SK-N-MC (cell line): ENCODE measurements at regions not wholly inside any gene's neighbourhood (a gene's known extent, or its start where the extent isn't known, plus 50 kb on each side); places are given as distances from the start of the nearest gene placed in this dataset.

Experiments
- EZH2 ChIP-seq: fragments of 200-600 bp; sonication (generic); IDR thresholded peaks from one replicate; pipeline ENCODE4 v1.6.1; 2017; ENCODE audit warnings: antibody characterized with exemption
- FOXP2 ChIP-seq: optimal IDR thresholded peaks from 2 replicates; pipeline ENCODE3; 2011; ENCODE audit warnings: mild to moderate bottlenecking, moderate library complexity; ENCODE audit not compliant: insufficient read depth; ENCODE audit errors: extremely low read length, control extremely low read depth
- POLR2AphosphoS5 ChIP-seq: IDR thresholded peaks from 2 replicates; pipeline ENCODE4 v1.6.1; 2012; ENCODE audit warnings: mild to moderate bottlenecking, low read depth, low read length, borderline replicate concordance

DNA sequence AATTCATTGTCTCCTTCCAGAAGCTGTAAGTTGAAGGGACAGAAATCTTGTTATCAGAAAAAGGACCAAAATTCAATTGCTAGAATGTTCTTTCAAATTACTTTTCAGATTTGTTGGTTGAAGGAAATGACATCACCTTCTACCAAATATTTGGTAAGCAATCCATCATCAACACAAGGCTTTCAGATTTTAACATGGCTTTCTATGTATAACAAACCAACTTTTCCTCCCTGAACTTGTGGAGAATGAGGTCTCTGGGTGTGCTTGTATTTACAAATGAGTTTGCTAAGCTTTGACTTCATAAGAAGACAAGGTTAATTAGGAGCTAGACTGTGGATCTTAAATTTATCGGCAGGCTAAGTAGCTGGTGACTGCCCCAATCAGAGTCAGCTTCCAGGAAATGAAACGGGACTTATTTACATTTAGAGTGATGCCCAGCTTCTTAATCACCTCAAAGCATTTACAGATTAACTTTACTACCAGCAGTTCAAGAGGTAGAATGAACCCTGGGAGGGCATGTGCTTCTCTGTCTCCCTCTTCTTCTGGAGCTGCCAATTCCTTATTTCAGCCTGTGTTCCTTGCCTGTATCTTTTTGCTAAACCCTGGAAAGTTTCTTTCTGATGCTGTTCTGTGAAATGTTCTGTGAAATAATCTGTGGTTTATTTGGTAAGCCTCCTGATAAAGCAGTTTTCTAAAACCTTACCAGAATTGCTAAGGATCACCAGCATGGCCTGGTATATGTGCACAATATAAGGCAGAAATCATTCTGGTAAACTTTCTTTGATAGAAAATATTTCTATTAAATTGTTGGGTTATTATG is 248.8 kb upstream of the FZD8 start:
- TF ChIP-seq POLR2AphosphoS5 (no peak), EZH2 (no peak), FOXP2 (no peak)
